BJ (cell line): ENCODE measurements at regions not wholly inside any gene's neighbourhood (a gene's known extent, or its start where the extent isn't known, plus 50 kb on each side); places are given as distances from the start of the nearest gene placed in this dataset.

Experiments used
- CTCF ChIA-PET: fragments of 350-600 bp; formaldehyde crosslinking; extraction: SDS; loops from one replicate; lab custom pipeline; 2021; ENCODE audit warnings: antibody characterized with exemption, inconsistent platforms; lab: Yijun Ruan, JAX
- POLR2A ChIA-PET: fragments of 300-600 bp; sonication (Branson Sonifier 250); formaldehyde crosslinking; extraction: SDS; loops from one replicate; lab custom pipeline; 2021; ENCODE audit warnings: antibody characterized with exemption; lab: Charles Lee
- DNase-seq: peaks from one replicate; pipeline ENCODE4 v3.0.0-alpha.2; 2011; ENCODE audit warnings: low read depth
- H3K27me3 ChIP-seq: 2 replicates; pipeline ENCODE4 v1.6.0; 2011; ENCODE audit warnings: low read length; ENCODE audit not compliant: control insufficient read depth, insufficient read depth
- H3K36me3 ChIP-seq: 2 replicates; pipeline ENCODE4 v1.5.1; 2011; ENCODE audit warnings: low read length; ENCODE audit not compliant: control insufficient read depth, insufficient read depth
- H3K4me3 ChIP-seq: 2 replicates; pipeline ENCODE4 v1.5.1; 2011; ENCODE audit warnings: low read depth, mild to moderate bottlenecking, control low read depth, low read length
- CTCF ChIP-seq: IDR thresholded peaks from 2 replicates; pipeline ENCODE4 v1.5.1; 2011; ENCODE audit warnings: low read depth, mild to moderate bottlenecking, control low read depth, inconsistent platforms, low read length, moderate library complexity; ENCODE audit not compliant: insufficient read depth

- DNase-seq: no peak
- TF ChIP-seq CTCF: no peak
- ChIA-PET CTCF (no interaction called here), POLR2A (no interaction called here)
- Histone ChIP-seq H3K4me3 (no peak overlapping the region), H3K27me3 (no peaks in the 10 kb centered on the region), H3K36me3 (no peaks in the 10 kb centered on the region)
These were observed 131.3 kb upstream of the ABCA1 start for GRCh38 chr9:105059252-105059651.

GRCh38 chr9:105062222-105062855 is 134.4 kb upstream of the ABCA1 start:
- H3K4me3 ChIP-seq: no peak overlapping the region
- CTCF ChIA-PET: interaction anchor here (0.8 to 0.9 kb wide), 2 partner anchors 56 to 142 kb away, joined by 3 read pairs; no protein-coding TSS in a partner anchor
- DNase-seq: no peak
- POLR2A ChIA-PET: no interaction called here
- no peak for TF ChIP-seq CTCF
- H3K27me3 ChIP-seq: no peaks in the 10 kb centered on the region
- no peaks in the 10 kb centered on the region for H3K36me3 ChIP-seq

- Histone ChIP-seq H3K4me3 (no peak overlapping the region), H3K27me3 (no peaks in the 10 kb centered on the region), H3K36me3 (no peaks in the 10 kb centered on the region)
- ChIA-PET CTCF (interaction anchor here (1.2 to 1.5 kb wide), 2 partner anchors 138 to 201 kb away, joined by 3 to 5 read pairs; no protein-coding TSS in a partner anchor), POLR2A (interaction anchor here (0.6 kb wide), 1 partner anchor 38 kb away, joined by 3 read pairs; no protein-coding TSS in a partner anchor)
- peak; percentile 90 for DNase-seq
- TF ChIP-seq CTCF: no peak
These were observed 136.5 kb upstream of the ABCA1 start for GRCh38 chr9:105064248-105065097.

GRCh38 chr9:105065098-105066088 is 137.4 kb upstream of the ABCA1 start:
- no peak for TF ChIP-seq CTCF
- ChIA-PET POLR2A (interaction anchor here (0.7 kb wide), 1 partner anchor 156 kb away, joined by 6 read pairs; no protein-coding TSS in a partner anchor), CTCF (interaction anchor here (0.9 to 1.5 kb wide), 3 partner anchors 67 to 202 kb away, joined by 3 to 5 read pairs (median 4); no protein-coding TSS in a partner anchor)
- DNase-seq: no peak
- Histone ChIP-seq H3K36me3 (no peaks in the 10 kb centered on the region), H3K27me3 (no peaks in the 10 kb centered on the region), H3K4me3 (no peak overlapping the region)
